PC-3 (cell line): ENCODE measurements at regions not wholly inside any gene's neighbourhood (a gene's known extent, or its start where the extent isn't known, plus 50 kb on each side); places are given as distances from the start of the nearest gene placed in this dataset.

Experiments used
- ATAC-seq: fragments of 200-7000 bp; cut with Tn5 transposase; 2 replicates; pipeline ENCODE4 v1.9.1; 2020; ENCODE audit warnings: mild to moderate bottlenecking, moderate library complexity
- BruUV-seq: library from RNA; stranded (reverse); fragments of 400-500 nt; replicated peaks from 2 replicates; lab custom pipeline; 2021; lab: Mats Ljungman, UMichigan
- CTCF ChIA-PET: fragments of 300-600 bp; sonication (Branson Sonifier 250); formaldehyde crosslinking; loops from one replicate; lab custom pipeline; 2022; ENCODE audit warnings: antibody characterized with exemption; lab: Charles Lee
- POLR2A ChIA-PET: fragments of 300-600 bp; sonication (Branson Sonifier 250); formaldehyde crosslinking; loops from one replicate; lab custom pipeline; 2022; ENCODE audit warnings: antibody characterized with exemption; ENCODE audit not compliant: unreplicated experiment; lab: Charles Lee
- DNase-seq: peaks from one replicate; pipeline ENCODE4 v3.0.0-alpha.2; 2015
- H2AFZ ChIP-seq: fragments of 300-600 bp; sonication (generic); 2 replicates; pipeline ENCODE4 v1.6.0; 2016; ENCODE audit warnings: antibody characterized with exemption, low read length
- H3F3A ChIP-seq: fragments of 300-600 bp; sonication (generic); one replicate; pipeline ENCODE4 v1.6.0; 2017; ENCODE audit warnings: antibody characterized with exemption, low read length, control low read depth, mild to moderate bottlenecking; ENCODE audit not compliant: unreplicated experiment
- H3K27ac ChIP-seq: fragments of 300-600 bp; sonication (generic); 2 replicates; pipeline ENCODE4 v1.5.1; 2016; ENCODE audit warnings: mild to moderate bottlenecking, low read length
- H3K27me3 ChIP-seq: fragments of 300-600 bp; sonication (generic); 2 replicates; pipeline ENCODE4 v1.6.1; 2016; ENCODE audit warnings: low read length, mixed read lengths
- H3K36me3 ChIP-seq: fragments of 300-600 bp; sonication (generic); 2 replicates; pipeline ENCODE4 v1.6.1; 2016; ENCODE audit warnings: low read depth, mixed run types, low read length, mixed read lengths
- H3K4me1 ChIP-seq: fragments of 300-600 bp; sonication (generic); 2 replicates; pipeline ENCODE4 v1.5.1; 2016; ENCODE audit warnings: low read length; ENCODE audit not compliant: insufficient read depth
- H3K4me2 ChIP-seq: fragments of 300-600 bp; sonication (generic); 2 replicates; pipeline ENCODE4 v1.6.0; 2016; ENCODE audit warnings: low read length
- H3K4me3 ChIP-seq: fragments of 300-600 bp; sonication (generic); 2 replicates; pipeline ENCODE4 v1.5.1; 2016; ENCODE audit warnings: mild to moderate bottlenecking, low read length, mixed read lengths
- H3K79me2 ChIP-seq: fragments of 300-600 bp; sonication (generic); 2 replicates; pipeline ENCODE4 v1.6.1; 2017; ENCODE audit warnings: low read length, mixed read lengths
- H3K9ac ChIP-seq: fragments of 300-600 bp; sonication (generic); 2 replicates; pipeline ENCODE4 v1.6.0; 2016; ENCODE audit warnings: mild to moderate bottlenecking, low read length
- H3K9me2 ChIP-seq: fragments of 300-600 bp; sonication (generic); replicated peaks from 2 replicates; pipeline ENCODE4 v1.6.1; 2016; ENCODE audit warnings: mixed run types, low read length, mixed read lengths
- H3K9me3 ChIP-seq: fragments of 300-600 bp; sonication (generic); 2 replicates; pipeline ENCODE4 v1.6.1; 2016; ENCODE audit warnings: low read length, mixed read lengths
- H4K20me1 ChIP-seq: fragments of 300-600 bp; sonication (generic); 2 replicates; pipeline ENCODE4 v1.6.1; 2016; ENCODE audit warnings: low read length, mixed read lengths
- CTCF ChIP-seq: fragments of 300-600 bp; sonication (generic); conservative IDR thresholded peaks from 2 replicates; pipeline ENCODE4 v1.5.1; 2017; ENCODE audit warnings: antibody characterized with exemption, low read depth, mild to moderate bottlenecking, low read length
- EZH2 ChIP-seq: fragments of 300-600 bp; sonication (generic); IDR thresholded peaks from one replicate; pipeline ENCODE4 v1.6.1; 2017; ENCODE audit warnings: antibody characterized with exemption, mild to moderate bottlenecking, low read length; ENCODE audit not compliant: unreplicated experiment
- EZH2phosphoT487 ChIP-seq: fragments of 300-600 bp; sonication (generic); IDR thresholded peaks from 2 replicates; pipeline ENCODE4 v1.6.1; 2018; ENCODE audit warnings: mild to moderate bottlenecking, antibody characterized with exemption, low read length, borderline replicate concordance
- intact Hi-C: fragments of 100-400 bp; cut with micrococcal nuclease; formaldehyde crosslinking; loops from 2 replicates; pipeline ENCODE4 v1.9.0; 2023

GRCh38 chr3:15889936-15890335 lies 92.2 kb upstream of the ANKRD28 start:
- POLR2A ChIA-PET: no interaction called here
- Histone ChIP-seq H3K27ac (no peak overlapping the region), H4K20me1 (no peaks in the 10 kb centered on the region), H3K4me3 (no peak overlapping the region), H2AFZ (no peak overlapping the region), H3K27me3 (no peaks in the 10 kb centered on the region), H3K79me2 (no peaks in the 10 kb centered on the region), H3K9ac (no peak overlapping the region), H3K36me3 (no peaks in the 10 kb centered on the region), H3K4me2 (no peak overlapping the region), H3F3A (no peaks in the 10 kb centered on the region), H3K9me2 (no peaks in the 10 kb centered on the region), H3K9me3 (no peaks in the 10 kb centered on the region), H3K4me1 (peaks cover 6% of the 10 kb centered on the region)
- TF ChIP-seq EZH2phosphoT487 (no peak), CTCF (no peak), EZH2 (no peak)
- intact Hi-C loops: no loop called here
- DNase-seq: no peak
- ATAC-seq: no peak
- no TSS peak for BruUV-seq
- CTCF ChIA-PET: no interaction called here

- Histone ChIP-seq H4K20me1 (no peaks in the 10 kb centered on the region), H3K9me3 (no peaks in the 10 kb centered on the region), H3K9ac (no peak overlapping the region), H3K4me1 (peaks cover 6% of the 10 kb centered on the region), H3K27me3 (no peaks in the 10 kb centered on the region), H3K9me2 (no peaks in the 10 kb centered on the region), H3F3A (no peaks in the 10 kb centered on the region), H2AFZ (no peak overlapping the region), H3K27ac (no peak overlapping the region), H3K79me2 (no peaks in the 10 kb centered on the region), H3K4me3 (no peak overlapping the region), H3K4me2 (no peak overlapping the region), H3K36me3 (no peaks in the 10 kb centered on the region)
- peak; percentile 82 for ATAC-seq
- POLR2A ChIA-PET: no interaction called here
- intact Hi-C loops: loop anchor here (2.0 kb wide), 1 partner anchor 34 kb away; no protein-coding TSS in a partner anchor
- CTCF ChIA-PET: interaction anchor here (0.6 to 0.7 kb wide), 2 partner anchors 90 to 95 kb away, joined by 4 to 12 read pairs; no protein-coding TSS in a partner anchor
- peak; percentile 10 for DNase-seq
- BruUV-seq: no TSS peak
- TF ChIP-seq CTCF: no peak
Observed at GRCh38 chr3:15892311-15893227, 94.8 kb upstream of the ANKRD28 start.

GRCh38 chr3:15894382-15894781 lies 96.6 kb upstream of the ANKRD28 start:
- intact Hi-C loops: no loop called here
- Histone ChIP-seq H3F3A (no peaks in the 10 kb centered on the region), H3K27me3 (no peaks in the 10 kb centered on the region), H3K79me2 (no peaks in the 10 kb centered on the region), H3K9ac (no peak overlapping the region), H3K4me3 (no peak overlapping the region), H3K4me1 (peaks cover 6% of the 10 kb centered on the region), H3K9me2 (no peaks in the 10 kb centered on the region), H3K36me3 (no peaks in the 10 kb centered on the region), H2AFZ (no peak overlapping the region), H3K4me2 (no peak overlapping the region), H3K27ac (no peak overlapping the region), H3K9me3 (no peaks in the 10 kb centered on the region), H4K20me1 (no peaks in the 10 kb centered on the region)
- POLR2A ChIA-PET: no interaction called here
- no peak for ATAC-seq
- TF ChIP-seq CTCF (no peak), EZH2phosphoT487 (no peak), EZH2 (no peak)
- CTCF ChIA-PET: no interaction called here
- DNase-seq: no peak
- BruUV-seq: no TSS peak
